ENCODE measurements at regions not wholly inside any gene's neighbourhood (a gene's known extent, or its start where the extent isn't known, plus 50 kb on each side); places are given as distances from the start of the nearest gene placed in this dataset.

GRCh38 chr10:85105614-85106255 is 777.3 kb downstream of the CCSER2 start:
- H3K79me2 ChIP-seq (ENCODE audit: insufficient read depth, low read length), result no peaks in the 10 kb centered on the region
- H4K20me1 ChIP-seq (ENCODE audit: insufficient read depth, low read length, poor library complexity, severe bottlenecking), result no peaks in the 10 kb centered on the region
- TF ChIP-seq EZH2phosphoT487 (IDR thresholded peaks at IDR 0.05; ENCODE audit: borderline replicate concordance) (no peak), CTCF (conservative IDR thresholded peaks at IDR 0.05; ENCODE audit: low read length) (no peak)
- no peak overlapping the region for H2AFZ ChIP-seq (ENCODE audit: low read length)
- H3F3A ChIP-seq (ENCODE audit: low read depth), result no peaks in the 10 kb centered on the region
- H3K36me3 ChIP-seq (ENCODE audit: insufficient read depth, low read length), result no peaks in the 10 kb centered on the region
- H3K9me2 ChIP-seq (replicated peaks; ENCODE audit: low read depth, low read length), result no peaks in the 10 kb centered on the region
- no peaks in the 10 kb centered on the region for H3K9me3 ChIP-seq (ENCODE audit: insufficient read depth, low read depth, low read length)
- H3K4me3 ChIP-seq (ENCODE audit: low read length, poor library complexity, severe bottlenecking), result no peak overlapping the region
- H3K4me2 ChIP-seq (ENCODE audit: low read depth, low read length, poor library complexity, severe bottlenecking), result no peak overlapping the region
- no peaks in the 10 kb centered on the region for H3K4me1 ChIP-seq (ENCODE audit: insufficient read depth, low read length, poor library complexity, severe bottlenecking)
- H3K27me3 ChIP-seq (ENCODE audit: insufficient read depth, low read length, poor library complexity, severe bottlenecking), result no peaks in the 10 kb centered on the region
- no peak overlapping the region for H3K9ac ChIP-seq (ENCODE audit: low read depth, low read length, poor library complexity, severe bottlenecking)

- Histone ChIP-seq H3K4me2 (ENCODE audit: low read depth, low read length, poor library complexity, severe bottlenecking) (no peak overlapping the region), H3K9me3 (ENCODE audit: insufficient read depth, low read depth, low read length) (no peaks in the 10 kb centered on the region), H4K20me1 (ENCODE audit: insufficient read depth, low read length, poor library complexity, severe bottlenecking) (no peaks in the 10 kb centered on the region), H3K9ac (ENCODE audit: low read depth, low read length, poor library complexity, severe bottlenecking) (no peak overlapping the region), H2AFZ (ENCODE audit: low read length) (no peak overlapping the region), H3K27me3 (ENCODE audit: insufficient read depth, low read length, poor library complexity, severe bottlenecking) (no peaks in the 10 kb centered on the region), H3K9me2 (replicated peaks; ENCODE audit: low read depth, low read length) (no peaks in the 10 kb centered on the region), H3K4me3 (ENCODE audit: low read length, poor library complexity, severe bottlenecking) (no peak overlapping the region), H3K36me3 (ENCODE audit: insufficient read depth, low read length) (no peaks in the 10 kb centered on the region), H3K79me2 (ENCODE audit: insufficient read depth, low read length) (no peaks in the 10 kb centered on the region), H3F3A (ENCODE audit: low read depth) (no peaks in the 10 kb centered on the region), H3K4me1 (ENCODE audit: insufficient read depth, low read length, poor library complexity, severe bottlenecking) (no peaks in the 10 kb centered on the region)
- TF ChIP-seq CTCF (conservative IDR thresholded peaks at IDR 0.05; ENCODE audit: low read length), result no peak
- no peak for TF ChIP-seq EZH2phosphoT487 (IDR thresholded peaks at IDR 0.05; ENCODE audit: borderline replicate concordance)
Observed at GRCh38 chr10:85111271-85111670, 782.9 kb downstream of the CCSER2 start.

GRCh38 chr10:85124603-85125051 is 796.2 kb downstream of the CCSER2 start:
- H4K20me1 ChIP-seq (ENCODE audit: insufficient read depth, low read length, poor library complexity, severe bottlenecking), result no peaks in the 10 kb centered on the region
- H3F3A ChIP-seq (ENCODE audit: low read depth), result no peaks in the 10 kb centered on the region
- no peak overlapping the region for H3K9ac ChIP-seq (ENCODE audit: low read depth, low read length, poor library complexity, severe bottlenecking)
- no peaks in the 10 kb centered on the region for H3K36me3 ChIP-seq (ENCODE audit: insufficient read depth, low read length)
- H3K4me2 ChIP-seq (ENCODE audit: low read depth, low read length, poor library complexity, severe bottlenecking), result no peak overlapping the region
- no peaks in the 10 kb centered on the region for H3K4me1 ChIP-seq (ENCODE audit: insufficient read depth, low read length, poor library complexity, severe bottlenecking)
- no peak overlapping the region for H3K4me3 ChIP-seq (ENCODE audit: low read length, poor library complexity, severe bottlenecking)
- TF ChIP-seq EZH2phosphoT487 (IDR thresholded peaks at IDR 0.05; ENCODE audit: borderline replicate concordance), result no peak
- no peak for TF ChIP-seq CTCF (conservative IDR thresholded peaks at IDR 0.05; ENCODE audit: low read length)
- H3K9me3 ChIP-seq (ENCODE audit: insufficient read depth, low read depth, low read length), result no peaks in the 10 kb centered on the region
- H3K9me2 ChIP-seq (replicated peaks; ENCODE audit: low read depth, low read length), result no peaks in the 10 kb centered on the region
- H2AFZ ChIP-seq (ENCODE audit: low read length), result no peak overlapping the region
- no peaks in the 10 kb centered on the region for H3K27me3 ChIP-seq (ENCODE audit: insufficient read depth, low read length, poor library complexity, severe bottlenecking)
- no peaks in the 10 kb centered on the region for H3K79me2 ChIP-seq (ENCODE audit: insufficient read depth, low read length)

Data from Loucy (cell line).